HG03432 (cell line): ENCODE measurements at regions not wholly inside any gene's neighbourhood (a gene's known extent, or its start where the extent isn't known, plus 50 kb on each side); places are given as distances from the start of the nearest gene placed in this dataset.

Source experiments
- ATAC-seq: cut with Tn5 transposase; IDR thresholded peaks from one replicate; pipeline ENCODE4 v1.9.1; 2021; ENCODE audit warnings: mild to moderate bottlenecking, moderate library complexity; ENCODE audit not compliant: unreplicated experiment

GRCh38 chr2:126359494-126359893 lies 296.5 kb upstream of the GYPC start:
- ATAC-seq, result peak; percentile 79

- no peak for ATAC-seq
Observed at GRCh38 chr2:126367361-126367760, 288.6 kb upstream of the GYPC start.

- ATAC-seq, result no peak
Observed at GRCh38 chr2:126368758-126369157, 287.2 kb upstream of the GYPC start.

- ATAC-seq, result no peak
Observed at GRCh38 chr2:126370201-126370600, 285.8 kb upstream of the GYPC start.

GRCh38 chr2:126372406-126372805 lies 283.6 kb upstream of the GYPC start:
- ATAC-seq, result no peak

- ATAC-seq, result no peak
Observed at GRCh38 chr2:126378176-126378575, 277.8 kb upstream of the GYPC start.

GRCh38 chr2:126381091-126381490 lies 274.9 kb upstream of the GYPC start:
- no peak for ATAC-seq

- ATAC-seq, result no peak
Observed at GRCh38 chr2:126382998-126383397, 273.0 kb upstream of the GYPC start.

GRCh38 chr2:126383800-126384199 lies 272.2 kb upstream of the GYPC start:
- ATAC-seq, result no peak

- ATAC-seq, result no peak
Observed at GRCh38 chr2:126385441-126385840, 270.5 kb upstream of the GYPC start.

- no peak for ATAC-seq
Observed at GRCh38 chr2:126385983-126386382, 270.0 kb upstream of the GYPC start.

- ATAC-seq, result no peak
Observed at GRCh38 chr2:126389446-126389845, 266.5 kb upstream of the GYPC start.

GRCh38 chr2:126392889-126393288 lies 263.1 kb upstream of the GYPC start:
- no peak for ATAC-seq

GRCh38 chr2:126399001-126399400 lies 257.0 kb upstream of the GYPC start:
- ATAC-seq, result no peak

GRCh38 chr2:126403039-126403628 lies 252.8 kb upstream of the GYPC start:
- no peak for ATAC-seq

GRCh38 chr2:126406267-126406666 lies 249.7 kb upstream of the GYPC start:
- no peak for ATAC-seq

GRCh38 chr2:126408671-126409070 lies 247.3 kb upstream of the GYPC start:
- ATAC-seq, result no peak

- ATAC-seq, result no peak
Observed at GRCh38 chr2:126409850-126410249, 246.1 kb upstream of the GYPC start.

- ATAC-seq, result no peak
Observed at GRCh38 chr2:126413079-126413478, 242.9 kb upstream of the GYPC start.

GRCh38 chr2:126419403-126419802 lies 236.6 kb upstream of the GYPC start:
- ATAC-seq, result no peak

- no peak for ATAC-seq
Observed at GRCh38 chr2:126425943-126426342, 230.0 kb upstream of the GYPC start.

- ATAC-seq, result no peak
Observed at GRCh38 chr2:126429103-126429502, 226.9 kb upstream of the GYPC start.

- ATAC-seq, result no peak
Observed at GRCh38 chr2:126431136-126431535, 224.8 kb upstream of the GYPC start.
